CD4-positive, alpha-beta T cell treated with Interleukin-4 for 1 hour (primary cell): ENCODE measurements at regions not wholly inside any gene's neighbourhood (a gene's known extent, or its start where the extent isn't known, plus 50 kb on each side); places are given as distances from the start of the nearest gene placed in this dataset.
"Not testable (repeated sequence)": the region's sequence is repeated elsewhere in the genome, so short reads cannot be mapped to it uniquely, and the experiment has no call there.

Experiments used
- DNase-seq, 2 donors: peaks; one replicate each; pipeline ENCODE4 v3.0.0-alpha.2; 2020 to 2022

GRCh38 chr14:71549421-71550050 is 382.7 kb upstream of the RGS6 start:
- DNase-seq = no peak

DNA sequence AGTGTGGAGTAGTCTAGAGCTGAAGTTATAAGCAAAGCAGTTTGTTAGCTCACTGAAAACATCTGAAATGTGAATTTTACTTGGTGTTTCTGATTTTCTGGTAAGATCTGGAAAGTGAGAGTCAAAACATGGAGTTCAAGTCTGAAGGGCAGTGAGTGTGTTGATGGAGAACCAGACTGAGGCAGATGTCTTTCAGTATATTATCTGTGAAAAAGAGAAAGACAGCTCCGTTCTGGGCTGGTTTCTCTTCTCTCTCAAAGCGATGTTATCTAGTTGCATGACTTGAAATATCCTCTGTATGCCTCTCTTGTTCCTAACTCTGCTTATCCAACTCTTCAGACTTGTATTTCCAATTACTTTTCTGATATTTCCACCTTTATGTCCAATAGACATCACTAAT is 381.9 kb upstream of the RGS6 start:
- DNase-seq = no peak

DNA sequence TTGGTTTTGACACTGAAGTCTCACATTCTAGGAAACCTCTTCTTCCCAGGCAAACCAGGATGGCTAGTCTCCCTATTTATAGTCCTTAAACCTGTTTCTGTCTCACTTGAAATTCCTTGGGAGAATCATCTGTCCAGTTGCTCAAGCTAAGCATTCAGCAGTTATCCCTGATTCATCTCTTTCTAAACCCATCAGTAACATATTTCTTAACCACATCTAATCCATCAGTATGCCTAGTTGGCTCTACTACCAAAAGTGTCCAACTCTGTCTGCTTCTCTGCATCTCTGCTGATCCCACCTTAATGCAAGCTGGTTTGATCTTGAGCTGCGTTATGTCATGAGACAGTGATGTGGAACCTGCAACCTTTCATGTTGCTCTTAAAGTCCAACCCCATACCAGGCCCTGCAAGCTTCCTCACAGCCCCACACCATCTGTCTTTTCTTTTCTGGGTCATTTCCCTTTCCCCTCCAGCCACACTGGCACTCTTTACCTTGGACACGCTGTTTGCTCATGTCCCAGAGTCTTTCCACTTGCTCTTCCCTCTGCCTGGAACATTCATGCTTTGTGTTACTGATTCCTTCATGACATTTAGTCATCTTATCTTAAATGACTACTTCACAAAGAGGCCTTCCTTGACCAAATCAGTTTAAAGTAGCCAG is 380.8 kb upstream of the RGS6 start:
- DNase-seq = no peak

GRCh38 chr14:71552809-71553208 is 379.4 kb upstream of the RGS6 start:
- no peak for DNase-seq

- no peak for DNase-seq
Measured at GRCh38 chr14:71553779-71554178, 378.4 kb upstream of the RGS6 start.

DNA sequence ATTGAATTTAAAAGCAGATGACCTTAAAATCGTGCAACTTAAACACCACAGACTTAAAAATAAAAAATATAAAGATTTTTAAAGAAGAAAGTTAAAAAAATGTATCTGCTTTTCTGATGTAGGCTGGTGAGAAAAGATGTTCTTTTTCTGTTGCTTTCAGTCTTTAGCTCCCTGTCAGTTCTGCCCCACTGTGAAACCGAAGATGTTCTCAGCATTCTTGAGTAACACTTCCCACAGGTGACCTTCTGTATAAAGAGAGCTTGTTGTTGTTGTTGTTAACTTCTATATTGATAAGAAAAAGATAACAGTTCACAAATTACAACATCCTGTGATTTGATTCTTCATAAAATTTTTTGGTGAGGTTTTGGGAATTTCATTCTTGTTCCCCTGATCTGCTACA is 377.9 kb upstream of the RGS6 start:
- DNase-seq = peak in 1 of 2 donors; percentile 52

GRCh38 chr14:71554959-71555612 is 377.1 kb upstream of the RGS6 start:
- DNase-seq = no peak

DNA sequence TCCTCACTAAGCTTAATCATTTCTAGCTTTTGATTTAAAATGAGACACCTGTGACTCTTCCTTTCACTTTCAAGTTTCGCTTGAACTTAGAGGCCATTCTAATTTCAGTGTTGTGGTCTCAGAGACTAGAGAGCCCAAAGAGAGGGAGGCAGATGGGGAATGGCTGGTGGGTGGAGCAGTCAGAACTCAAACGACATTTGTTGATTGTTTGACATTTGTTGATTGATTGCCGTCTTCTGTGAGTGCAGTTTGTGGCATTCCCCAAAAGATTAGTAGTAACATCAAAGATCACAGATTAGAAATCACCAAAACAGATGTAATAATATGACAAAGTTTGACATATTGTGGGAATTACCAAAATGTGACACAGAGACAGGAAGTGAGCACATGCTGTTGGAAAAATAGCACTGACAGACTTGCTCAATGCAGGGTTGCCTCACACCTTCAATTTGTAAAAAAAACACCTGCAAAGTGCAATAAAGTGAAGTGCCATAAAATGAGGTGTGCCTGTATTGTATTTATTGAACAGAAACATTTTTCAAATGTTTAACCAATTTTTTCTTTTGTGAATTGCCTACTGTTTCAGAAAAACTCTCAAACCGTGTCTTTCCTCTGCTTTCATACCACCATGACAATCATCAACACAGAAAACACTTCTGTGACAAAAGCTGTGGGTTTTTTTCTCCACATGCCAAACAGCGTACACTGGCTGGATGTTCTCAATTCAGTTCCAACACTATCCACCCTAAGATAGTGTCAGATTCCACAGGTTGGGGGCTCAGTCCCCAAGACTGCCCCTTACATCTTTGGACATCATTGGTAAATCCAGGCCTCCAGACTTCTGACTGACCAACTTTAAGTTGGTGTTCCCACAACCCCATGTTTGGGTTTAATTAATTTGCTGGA is 376.3 kb upstream of the RGS6 start:
- DNase-seq = peak; percentile 64 to 84

DNA sequence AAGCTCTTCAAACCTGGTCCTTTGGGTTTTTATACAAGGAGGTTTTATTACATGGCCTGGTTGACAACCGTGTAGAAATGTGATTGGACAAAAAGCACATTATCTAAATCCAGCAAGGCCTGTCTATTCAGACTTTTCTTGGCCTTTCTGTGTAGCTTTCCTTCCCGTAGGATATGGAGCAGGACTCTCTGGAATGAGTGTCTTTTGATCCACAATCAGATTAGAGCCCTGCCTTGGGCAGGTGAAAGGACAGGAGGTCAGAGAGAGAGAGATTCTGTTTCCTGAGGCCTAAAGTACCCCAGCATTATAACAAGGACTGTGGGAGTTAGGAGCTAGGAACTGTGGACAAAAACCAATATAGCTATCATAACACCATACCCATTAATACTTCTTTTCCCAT is 375.5 kb upstream of the RGS6 start:
- DNase-seq = no peak

DNA sequence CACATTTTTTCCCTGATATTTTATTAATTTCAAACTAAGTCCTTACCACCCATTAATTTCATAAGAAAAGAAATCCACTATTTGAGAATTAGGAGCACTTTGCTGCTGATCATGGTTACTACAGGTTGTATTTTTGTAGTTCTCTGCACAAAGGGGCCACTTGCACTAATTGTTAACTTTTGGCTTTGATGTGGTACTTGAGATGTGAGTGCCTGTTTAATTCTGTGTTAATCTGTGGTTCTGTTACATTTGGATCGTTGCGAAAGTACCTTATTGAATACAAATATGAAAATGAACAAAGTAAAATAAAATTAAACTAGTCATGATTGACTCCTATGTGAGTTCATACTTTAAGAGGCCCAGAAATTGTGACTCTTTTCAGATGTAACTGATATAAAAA is 374.9 kb upstream of the RGS6 start:
- DNase-seq = peak in 1 of 2 donors; percentile 58

DNA sequence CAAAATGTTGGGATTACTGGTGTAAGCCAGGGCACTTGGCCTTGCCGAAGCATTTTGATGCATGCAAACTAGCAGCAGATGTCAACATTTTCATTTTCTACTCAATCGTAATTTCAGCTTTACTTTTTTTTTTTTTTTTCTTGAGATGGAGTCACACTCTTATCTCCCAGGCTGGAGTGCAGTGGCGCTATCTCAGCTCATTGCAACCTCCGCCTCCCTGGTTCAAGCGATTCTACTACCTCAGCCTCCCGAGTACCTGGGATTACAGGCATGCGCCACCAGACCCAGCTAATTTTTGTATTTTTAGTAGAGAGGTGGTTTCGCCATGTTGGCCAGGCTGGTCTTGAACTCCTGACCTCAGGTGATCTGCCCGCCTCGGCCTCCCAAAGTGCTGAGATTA is 373.3 kb upstream of the RGS6 start:
- not testable (repeated sequence) for DNase-seq

GRCh38 chr14:71560751-71561150 is 371.5 kb upstream of the RGS6 start:
- no peak for DNase-seq

GRCh38 chr14:71563492-71564153 is 368.6 kb upstream of the RGS6 start:
- DNase-seq = no peak

DNA sequence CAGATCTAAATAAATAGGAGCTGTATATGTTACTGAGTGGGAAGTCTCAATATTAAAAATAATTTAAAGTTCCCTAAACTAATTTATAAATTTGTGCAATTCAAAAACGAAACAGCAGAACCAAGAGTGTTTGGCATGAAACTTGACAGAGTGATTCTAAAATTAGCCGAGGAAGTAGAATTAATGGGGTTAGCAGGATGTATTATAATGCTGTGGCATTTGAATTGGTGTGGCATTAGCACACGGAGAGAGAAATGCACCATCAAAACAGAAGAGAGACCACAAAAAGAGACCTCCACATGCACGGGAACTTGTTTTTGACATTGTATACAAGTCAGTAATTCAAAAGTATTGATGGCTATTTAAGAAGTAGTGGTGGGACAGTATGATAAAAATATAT is 366.0 kb upstream of the RGS6 start:
- peak in 1 of 2 donors; percentile 33 for DNase-seq

DNA sequence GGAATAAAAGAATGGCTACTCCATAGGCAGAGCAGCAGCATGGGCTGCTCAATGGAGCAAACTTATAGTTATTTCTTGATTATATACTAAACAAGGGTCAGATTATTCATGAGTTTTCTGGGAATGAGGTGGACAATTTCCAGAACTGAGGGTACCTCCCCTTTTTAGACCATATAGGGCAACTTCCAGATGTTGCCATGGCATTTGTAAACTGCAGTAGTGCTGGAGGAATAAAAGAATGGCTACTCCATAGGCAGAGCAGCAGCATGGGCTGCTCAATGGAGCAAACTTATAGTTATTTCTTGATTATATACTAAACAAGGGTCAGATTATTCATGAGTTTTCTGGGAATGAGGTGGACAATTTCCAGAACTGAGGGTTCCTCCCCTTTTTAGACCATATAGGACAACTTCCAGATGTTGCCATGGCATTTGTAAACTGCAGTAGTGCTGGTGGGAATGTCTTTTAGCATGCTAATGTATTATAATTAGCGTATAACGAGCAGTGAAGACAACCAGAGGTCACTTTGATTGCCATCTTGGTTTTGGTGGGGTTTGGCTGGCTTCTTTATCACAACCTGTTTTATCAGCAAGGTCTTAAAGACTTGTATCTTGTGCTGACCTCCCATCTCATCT is 364.6 kb upstream of the RGS6 start:
- not testable (repeated sequence) for DNase-seq

DNA sequence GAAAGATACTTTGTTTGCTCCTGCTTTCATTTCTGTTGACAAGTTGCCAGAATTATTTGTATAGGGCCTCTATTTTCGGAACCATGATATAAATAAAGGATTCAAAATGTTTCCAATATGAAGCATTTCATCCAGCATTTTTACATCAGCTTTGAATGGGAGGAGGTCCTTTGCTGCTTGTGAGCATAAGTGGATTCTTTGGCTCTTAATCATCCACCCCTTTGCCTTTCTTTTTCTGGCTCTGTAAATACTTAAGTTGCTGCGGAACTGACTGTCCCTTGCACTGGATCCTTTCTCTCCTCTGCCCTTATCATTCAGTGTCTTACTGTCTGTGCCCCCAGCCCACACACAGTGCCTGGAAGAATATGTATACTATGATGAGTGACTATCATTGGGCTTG is 357.3 kb upstream of the RGS6 start:
- peak in 1 of 2 donors; percentile 24 for DNase-seq

GRCh38 chr14:71576472-71576871 is 355.8 kb upstream of the RGS6 start:
- DNase-seq = no peak

DNA sequence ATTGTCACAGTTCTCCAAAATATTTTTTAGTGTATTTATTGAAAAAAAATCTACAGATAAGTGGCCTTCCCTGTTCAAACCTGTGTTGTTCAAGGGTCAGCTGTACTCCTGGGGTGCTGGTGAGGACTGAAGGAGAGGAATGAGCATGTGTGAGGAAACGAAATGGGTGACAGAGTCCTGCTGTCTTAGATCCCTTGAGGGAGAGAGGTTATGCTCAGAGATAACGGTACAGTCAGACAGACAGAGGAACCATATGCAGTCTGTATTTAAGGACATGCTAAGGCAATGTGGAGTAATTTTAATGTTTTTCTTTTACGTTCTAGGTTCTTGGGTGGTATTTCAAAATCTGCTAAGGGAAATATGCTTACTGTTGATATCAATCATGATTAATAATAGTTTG is 352.9 kb upstream of the RGS6 start:
- DNase-seq = no peak

- no peak for DNase-seq
Measured at GRCh38 chr14:71582705-71583104, 349.5 kb upstream of the RGS6 start.

GRCh38 chr14:71583194-71583593 is 349.0 kb upstream of the RGS6 start:
- DNase-seq = no peak

- DNase-seq = no peak
Measured at GRCh38 chr14:71583705-71584104, 348.5 kb upstream of the RGS6 start.

GRCh38 chr14:71585361-71585760 is 346.9 kb upstream of the RGS6 start:
- DNase-seq = no peak
